GM23338 (cell line): ENCODE measurements at regions not wholly inside any gene's neighbourhood (a gene's known extent, or its start where the extent isn't known, plus 50 kb on each side); places are given as distances from the start of the nearest gene placed in this dataset.

Source experiments
- ATAC-seq: fragments of 200-7000 bp; cut with Tn5 transposase; 3 replicates; pipeline ENCODE4 v1.9.1; 2020
- DNase-seq: peaks from one replicate; pipeline ENCODE4 v3.0.0-alpha.2; 2015; ENCODE audit warnings: low spot score
- H2AFZ ChIP-seq: fragments of 200-600 bp; sonication (generic); 2 replicates; pipeline ENCODE4 v1.8.0; 2016; ENCODE audit warnings: antibody characterized with exemption, mild to moderate bottlenecking, moderate library complexity
- H3F3A ChIP-seq: fragments of 200-600 bp; sonication (generic); replicated peaks from 2 replicates; pipeline ENCODE4 v1.8.0; 2017; ENCODE audit warnings: antibody characterized with exemption, mixed run types, low read depth
- H3K27ac ChIP-seq: fragments of 200-600 bp; sonication (generic); 2 replicates; pipeline ENCODE4 v1.6.1; 2016; ENCODE audit warnings: low read depth
- H3K27me3 ChIP-seq: fragments of 200-600 bp; sonication (generic); 2 replicates; pipeline ENCODE4 v1.8.0; 2016; ENCODE audit warnings: mild to moderate bottlenecking, mixed run types, moderate library complexity; ENCODE audit not compliant: insufficient read depth
- H3K36me3 ChIP-seq: fragments of 200-600 bp; sonication (generic); 2 replicates; pipeline ENCODE4 v1.8.0; 2016; ENCODE audit warnings: mild to moderate bottlenecking; ENCODE audit not compliant: insufficient read depth
- H3K4me1 ChIP-seq: fragments of 200-600 bp; sonication (generic); 2 replicates; pipeline ENCODE4 v1.8.0; 2016; ENCODE audit warnings: mild to moderate bottlenecking, moderate library complexity; ENCODE audit not compliant: insufficient read depth
- H3K4me2 ChIP-seq: fragments of 200-600 bp; sonication (generic); 2 replicates; pipeline ENCODE4 v1.7.1; 2017; ENCODE audit warnings: mixed run types
- H3K4me3 ChIP-seq: fragments of 200-600 bp; sonication (generic); 2 replicates; pipeline ENCODE4 v1.6.1; 2016; ENCODE audit warnings: mixed run types
- H3K79me2 ChIP-seq: fragments of 200-600 bp; sonication (generic); replicated peaks from 2 replicates; pipeline ENCODE4 v1.8.0; 2017; ENCODE audit warnings: mild to moderate bottlenecking; ENCODE audit not compliant: insufficient read depth
- H3K9me2 ChIP-seq: fragments of 200-600 bp; sonication (generic); 2 replicates; pipeline ENCODE4 v1.8.0; 2017; ENCODE audit not compliant: insufficient read depth
- H4K20me1 ChIP-seq: fragments of 200-600 bp; sonication (generic); replicated peaks from 2 replicates; pipeline ENCODE4 v1.8.0; 2017; ENCODE audit warnings: mild to moderate bottlenecking; ENCODE audit not compliant: insufficient read depth
- H3K27ac Mint-ChIP-seq: 2 replicates; pipeline ENCODE4 v1.8.0; 2020; ENCODE audit warnings: inconsistent platforms, mild to moderate bottlenecking, moderate library complexity, mixed read lengths
- H3K27me3 Mint-ChIP-seq: 3 replicates; pipeline ENCODE4 v1.8.0; 2022; ENCODE audit warnings: low read depth, mild to moderate bottlenecking, moderate library complexity, mixed read lengths, inconsistent platforms; ENCODE audit not compliant: insufficient read depth, poor library complexity
- H3K36me3 Mint-ChIP-seq: 3 replicates; pipeline ENCODE4 v1.8.0; 2021; ENCODE audit warnings: low read depth, mild to moderate bottlenecking, inconsistent platforms, moderate library complexity, mixed read lengths
- H3K4me1 Mint-ChIP-seq: 3 replicates; pipeline ENCODE4 v1.8.0; 2020; ENCODE audit warnings: mild to moderate bottlenecking, inconsistent platforms, mixed read lengths
- H3K4me3 Mint-ChIP-seq: 3 replicates; pipeline ENCODE4 v1.8.0; 2021; ENCODE audit warnings: moderate library complexity, mild to moderate bottlenecking, inconsistent platforms, mixed read lengths
- H3K9me3 Mint-ChIP-seq: 3 replicates; pipeline ENCODE4 v1.8.0; 2020; ENCODE audit warnings: moderate library complexity, mild to moderate bottlenecking, inconsistent platforms, mixed read lengths
- CREB1 ChIP-seq: fragments of 250-450 bp; sonication (Bioruptor Pico); IDR thresholded peaks from 2 replicates; pipeline ENCODE4 v1.5.0; 2020; ENCODE audit warnings: low read depth, mild to moderate bottlenecking, moderate library complexity
- CTCF ChIP-seq, 2 experiments: fragments of 200-600 bp in 1 of 2; sonication (generic) in 1 of 2; conservative IDR thresholded peaks; 2 replicates each; pipeline versions ENCODE4 v1.5.1 to v1.6.1; 2016 to 2017; ENCODE audit warnings: antibody characterized with exemption in 2 of 2, low read depth in 2 of 2, mild to moderate bottlenecking in 2 of 2, moderate library complexity in 1 of 2
- ETS1 ChIP-seq: IDR thresholded peaks from 2 replicates; pipeline ENCODE4 v1.6.1; 2016; ENCODE audit warnings: antibody characterized with exemption
- EZH2 ChIP-seq: fragments of 200-600 bp; sonication (generic); IDR thresholded peaks from one replicate; pipeline ENCODE4 v1.8.0; 2017; ENCODE audit warnings: antibody characterized with exemption, mild to moderate bottlenecking, low read depth; ENCODE audit not compliant: unreplicated experiment
- EZH2phosphoT487 ChIP-seq: fragments of 200-600 bp; sonication (generic); IDR thresholded peaks from one replicate; pipeline ENCODE4 v1.8.1; 2018; ENCODE audit warnings: antibody characterized with exemption; ENCODE audit not compliant: unreplicated experiment
- JUNB ChIP-seq: IDR thresholded peaks from one replicate; pipeline ENCODE4 v1.6.1; 2016; ENCODE audit warnings: antibody characterized with exemption; ENCODE audit not compliant: unreplicated experiment
- NANOG ChIP-seq: IDR thresholded peaks from 2 replicates; pipeline ENCODE4 v1.6.1; 2016; ENCODE audit warnings: antibody characterized with exemption, borderline replicate concordance
- POLR2AphosphoS5 ChIP-seq: IDR thresholded peaks from 2 replicates; pipeline ENCODE4 v1.6.1; 2016; ENCODE audit warnings: antibody characterized with exemption, low read depth
- REST ChIP-seq: IDR thresholded peaks from one replicate; pipeline ENCODE4 v1.6.1; 2018; ENCODE audit warnings: antibody characterized with exemption; ENCODE audit not compliant: unreplicated experiment
- STAT1 ChIP-seq: IDR thresholded peaks from one replicate; pipeline ENCODE4 v1.6.1; 2016; ENCODE audit warnings: antibody characterized with exemption; ENCODE audit not compliant: unreplicated experiment
- ZNF331 ChIP-seq: fragments of 250-450 bp; sonication (Bioruptor Pico); IDR thresholded peaks from 2 replicates; pipeline ENCODE4 v1.5.0; 2020; ENCODE audit warnings: low read depth, mild to moderate bottlenecking, moderate library complexity
- ZNF462 ChIP-seq: fragments of 250-450 bp; sonication (Bioruptor Pico); IDR thresholded peaks from 2 replicates; pipeline ENCODE4 v1.5.0; 2020; ENCODE audit warnings: mild to moderate bottlenecking, moderate library complexity

- H3K36me3 Mint-ChIP-seq, result no peaks in the 10 kb centered on the region
- Histone ChIP-seq H3K4me2 (peak overlapping the region; percentile 73), H3K36me3 (no peaks in the 10 kb centered on the region), H2AFZ (no peak overlapping the region), H3F3A (peaks cover 2% of the 10 kb centered on the region; the same call in 1 of the 2 replicates), H3K27ac (peak overlapping the region; percentile 95), H3K79me2 (no peaks in the 10 kb centered on the region), H3K9me2 (no peaks in the 10 kb centered on the region), H3K4me3 (peak overlapping the region; percentile 50), H3K4me1 (peaks cover 59% of the 10 kb centered on the region), H3K27me3 (peaks cover 20% of the 10 kb centered on the region), H4K20me1 (no peaks in the 10 kb centered on the region)
- peak overlapping the region; percentile 54 for H3K4me3 Mint-ChIP-seq
- ATAC-seq (peak; percentile 77), DNase-seq (peak; percentile 99)
- H3K4me1 Mint-ChIP-seq, result peaks cover 57% of the 10 kb centered on the region
- H3K27ac Mint-ChIP-seq, result peak overlapping the region; percentile 84
- H3K9me3 Mint-ChIP-seq, result no peaks in the 10 kb centered on the region
- TF ChIP-seq CTCF (conservative IDR thresholded peaks at IDR 0.05; ENCODE audit: low read depth in 2 of 2), result no peak
- no peak for TF ChIP-seq EZH2
- TF ChIP-seq ETS1, result peak; percentile 77; the same call in 1 of the 2 replicates
- no peak for TF ChIP-seq REST
- no peak for TF ChIP-seq JUNB
- peak; percentile 45 for TF ChIP-seq POLR2AphosphoS5
- no peak for TF ChIP-seq CREB1
- TF ChIP-seq EZH2phosphoT487, result no peak
- TF ChIP-seq STAT1, result no peak
- TF ChIP-seq NANOG, result no peak
- no peak for TF ChIP-seq ZNF462 (CRISPR knock-in tag)
- TF ChIP-seq ZNF331 (CRISPR knock-in tag), result no peak
- peaks cover 23% of the 10 kb centered on the region for H3K27me3 Mint-ChIP-seq
Observed at GRCh38 chr9:129557192-129558036, 63.5 kb downstream of the C9orf50 start.
